Neuronal stem cell (in vitro differentiated cells): ENCODE measurements at regions not wholly inside any gene's neighbourhood (a gene's known extent, or its start where the extent isn't known, plus 50 kb on each side); places are given as distances from the start of the nearest gene placed in this dataset.

ENCODE experiments used
- DNase-seq: peaks from one replicate; pipeline ENCODE4 v3.0.0-alpha.2; 2013; ENCODE audit warnings: low spot score
- H2AFZ ChIP-seq: one replicate; pipeline ENCODE4 v1.6.1; 2013; ENCODE audit warnings: mild to moderate bottlenecking, low read length, inconsistent platforms
- H2AK5ac ChIP-seq: 2 replicates; pipeline ENCODE4 v1.6.1; 2013; ENCODE audit warnings: low read depth, mild to moderate bottlenecking, inconsistent platforms, low read length, moderate library complexity, mixed read lengths
- H2BK120ac ChIP-seq: 2 replicates; pipeline ENCODE4 v1.6.1; 2013; ENCODE audit warnings: low read depth, mild to moderate bottlenecking, inconsistent platforms, low read length, moderate library complexity, mixed read lengths
- H2BK12ac ChIP-seq: one replicate; pipeline ENCODE4 v1.6.1; 2013; ENCODE audit warnings: low read length, inconsistent platforms
- H2BK15ac ChIP-seq: 2 replicates; pipeline ENCODE4 v1.6.1; 2013; ENCODE audit warnings: mild to moderate bottlenecking, low read length, inconsistent platforms, mixed read lengths
- H2BK5ac ChIP-seq: one replicate; pipeline ENCODE4 v1.6.1; 2013; ENCODE audit warnings: inconsistent platforms, mild to moderate bottlenecking, low read length, moderate library complexity
- H3K14ac ChIP-seq: one replicate; pipeline ENCODE4 v1.6.1; 2013; ENCODE audit warnings: low read length, inconsistent platforms
- H3K18ac ChIP-seq: 2 replicates; pipeline ENCODE4 v1.6.1; 2013; ENCODE audit warnings: low read length, inconsistent platforms
- H3K23ac ChIP-seq: 2 replicates; pipeline ENCODE4 v1.6.1; 2013; ENCODE audit warnings: low read depth, mild to moderate bottlenecking, mixed read lengths, low read length, inconsistent platforms; ENCODE audit not compliant: poor library complexity
- H3K27ac ChIP-seq: replicated peaks from 3 replicates; pipeline ENCODE4 v1.5.1; 2013; ENCODE audit warnings: low read length, inconsistent platforms
- H3K27me3 ChIP-seq, 3 experiments: 2 replicates each; pipeline ENCODE4 v1.6.1; 2013; ENCODE audit warnings: low read length in 3 of 3, mild to moderate bottlenecking in 2 of 3, inconsistent platforms in 1 of 3, low read depth in 1 of 3, mixed read lengths in 1 of 3, moderate library complexity in 1 of 3; ENCODE audit not compliant: control insufficient read depth in 3 of 3, insufficient read depth in 3 of 3
- H3K36me3 ChIP-seq, 2 donors: replicated peaks in 1 of 2; 2 replicates each; pipeline ENCODE4 v1.6.1; 2013; ENCODE audit warnings: low read length in 2 of 2; ENCODE audit not compliant: control insufficient read depth in 2 of 2, insufficient read depth in 2 of 2
- H3K4ac ChIP-seq: 2 replicates; pipeline ENCODE4 v1.6.1; 2013; ENCODE audit warnings: inconsistent platforms, mild to moderate bottlenecking, low read length, moderate library complexity
- H3K4me1 ChIP-seq, 2 donors: 1 replicate in 1 of 2; 2 replicates in 1 of 2; pipeline ENCODE4 v1.6.1; 2013; ENCODE audit warnings: low read length in 2 of 2, low read depth in 1 of 2; ENCODE audit not compliant: control insufficient read depth in 2 of 2, insufficient read depth in 1 of 2
- H3K4me2 ChIP-seq: one replicate; pipeline ENCODE4 v1.6.1; 2013; ENCODE audit warnings: mild to moderate bottlenecking, low read length, inconsistent platforms; ENCODE audit not compliant: insufficient read depth, poor library complexity, severe bottlenecking
- H3K4me3 ChIP-seq, 2 donors: 2 replicates each; pipeline ENCODE4 v1.5.1; 2013; ENCODE audit warnings: low read length in 2 of 2, mild to moderate bottlenecking in 2 of 2, inconsistent platforms in 1 of 2, moderate library complexity in 1 of 2
- H3K79me1 ChIP-seq: one replicate; pipeline ENCODE4 v1.6.1; 2013; ENCODE audit warnings: low read depth, mild to moderate bottlenecking, inconsistent platforms, low read length, moderate library complexity
- H3K9ac ChIP-seq: one replicate; pipeline ENCODE4 v1.6.1; 2013; ENCODE audit warnings: mild to moderate bottlenecking, low read depth, low read length, inconsistent platforms; ENCODE audit not compliant: poor library complexity
- H3K9me3 ChIP-seq, 2 donors: replicated peaks in 1 of 2; 2 replicates each; pipeline versions ENCODE3 to v1.6.1; 2013; ENCODE audit warnings: low read length in 2 of 2, mild to moderate bottlenecking in 2 of 2, inconsistent platforms in 1 of 2, low read depth in 1 of 2, mixed read lengths in 1 of 2, moderate library complexity in 1 of 2; ENCODE audit not compliant: control insufficient read depth in 2 of 2, insufficient read depth in 1 of 2
- H4K8ac ChIP-seq: one replicate; pipeline ENCODE4 v1.6.1; 2013; ENCODE audit warnings: low read depth, mild to moderate bottlenecking, inconsistent platforms, low read length, moderate library complexity
- H4K91ac ChIP-seq: one replicate; pipeline ENCODE4 v1.6.1; 2013; ENCODE audit warnings: low read length, low read depth, mild to moderate bottlenecking, inconsistent platforms; ENCODE audit not compliant: poor library complexity
- WGBS, 2 donors: extraction: QIAGEN DNeasy Blood & Tissue Kit; methylation state at CpG; one replicate each; pipeline ENCODE4 v1.1.7; 2013; ENCODE audit warnings: missing lambda C conversion rate in 2 of 2, mixed read lengths in 1 of 2; ENCODE audit not compliant: insufficient read length in 2 of 2, insufficient replicate concordance in 1 of 2; ENCODE audit errors: extremely low coverage in 2 of 2; 5-methylcytosine and 5-hydroxymethylcytosine counted together

DNA sequence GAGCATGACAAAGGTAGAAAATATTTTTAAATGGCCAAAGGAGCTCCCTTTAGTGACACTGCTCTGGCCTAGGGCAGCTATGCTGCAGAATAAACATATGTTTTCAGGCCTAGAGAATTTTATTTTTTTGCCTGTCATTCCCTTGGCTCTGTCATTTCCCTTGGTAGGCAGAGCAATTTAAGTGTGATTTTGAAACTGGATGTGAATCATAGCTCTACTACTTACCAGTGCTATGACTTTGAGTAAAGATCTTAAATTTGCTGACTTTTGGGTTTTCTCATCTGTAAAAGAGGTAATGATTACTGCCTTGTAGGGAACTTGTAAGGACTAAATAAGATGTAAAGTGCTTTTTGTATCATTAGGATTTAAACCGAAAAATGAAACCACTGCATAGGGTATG lies 189.0 kb upstream of the ZRANB2 start:
- Histone ChIP-seq H3K4me3 (no peak overlapping the region), H2BK120ac (no peak overlapping the region), H4K8ac (no peak overlapping the region), H3K4me1 (peaks cover 0 to 2% of the 10 kb centered on the region in 2 donors), H2AK5ac (no peak overlapping the region), H3K27ac (no peak overlapping the region), H3K27me3 (no peaks in the 10 kb centered on the region), H2BK5ac (no peak overlapping the region), H2BK15ac (no peak overlapping the region), H3K36me3 (no peaks in the 10 kb centered on the region), H2AFZ (no peak overlapping the region), H3K9me3 (no peaks in the 10 kb centered on the region), H3K18ac (no peak overlapping the region), H3K14ac (no peak overlapping the region), H3K4me2 (no peak overlapping the region), H3K9ac (no peak overlapping the region), H3K79me1 (no peaks in the 10 kb centered on the region), H2BK12ac (no peak overlapping the region), H4K91ac (no peak overlapping the region), H3K4ac (no peak overlapping the region), H3K23ac (no peak overlapping the region)
- no CpG with 5 or more reads among the region's 1 CpG for WGBS, 2 donors
- no peak for DNase-seq

DNA sequence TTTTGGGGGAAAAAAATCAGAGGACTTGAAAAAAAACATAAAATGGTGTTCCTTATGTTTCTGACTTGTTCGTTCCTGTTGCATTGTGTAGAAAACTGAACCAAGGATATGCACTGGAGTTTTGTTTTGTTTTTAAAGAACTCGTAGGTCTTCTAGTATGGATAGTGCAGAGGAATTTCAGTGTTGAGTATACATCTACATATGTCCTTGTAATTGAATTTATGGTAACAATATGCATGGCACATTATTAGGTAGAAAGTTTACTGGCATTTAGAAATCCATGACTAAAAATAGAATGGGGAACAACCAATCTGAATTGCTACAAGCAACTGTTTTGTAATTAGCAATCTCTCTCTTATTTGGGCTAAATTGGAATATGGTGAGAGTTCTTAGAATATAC lies 188.3 kb upstream of the ZRANB2 start:
- Histone ChIP-seq H3K27ac (peak overlapping the region; percentile 54), H3K14ac (no peak overlapping the region), H3K4ac (no peak overlapping the region), H2BK15ac (no peak overlapping the region), H4K91ac (no peak overlapping the region), H3K4me2 (no peak overlapping the region), H3K27me3 (no peaks in the 10 kb centered on the region), H2BK12ac (no peak overlapping the region), H3K36me3 (no peaks in the 10 kb centered on the region), H3K79me1 (no peaks in the 10 kb centered on the region), H3K9me3 (no peaks in the 10 kb centered on the region), H3K23ac (no peak overlapping the region), H4K8ac (no peak overlapping the region), H3K4me1 (peaks cover 0 to 2% of the 10 kb centered on the region in 2 donors), H3K4me3 (no peak overlapping the region), H2AFZ (no peak overlapping the region), H3K18ac (no peak overlapping the region), H2BK120ac (no peak overlapping the region), H3K9ac (no peak overlapping the region), H2AK5ac (no peak overlapping the region), H2BK5ac (no peak overlapping the region)
- WGBS, 2 donors = no CpG with 5 or more reads among the region's 2 CpGs
- no peak for DNase-seq

DNA sequence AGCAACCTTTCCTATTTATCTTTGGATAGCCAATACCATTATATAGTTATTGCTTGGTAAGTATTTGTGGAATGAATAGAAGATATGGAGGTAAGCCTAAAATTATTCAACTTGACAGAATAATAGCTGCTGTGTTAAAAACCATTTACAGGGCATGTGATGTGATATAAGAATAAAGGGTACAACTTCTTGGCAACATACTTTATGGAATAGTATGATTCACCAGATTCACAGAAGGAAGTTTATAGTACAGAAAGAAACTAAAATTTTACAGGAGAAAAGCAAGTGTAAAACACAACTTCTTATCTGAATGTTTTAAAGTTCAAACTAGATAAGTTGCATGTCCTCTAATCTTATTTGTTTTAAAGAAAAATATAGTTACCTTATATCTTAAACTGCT lies 186.4 kb upstream of the ZRANB2 start:
- Histone ChIP-seq H3K4me1 (peaks cover 2 to 5% of the 10 kb centered on the region in 2 donors), H2AFZ (no peak overlapping the region), H3K9me3 (no peaks in the 10 kb centered on the region), H2BK5ac (no peak overlapping the region), H3K18ac (no peak overlapping the region), H2AK5ac (no peak overlapping the region), H4K91ac (no peak overlapping the region), H2BK15ac (no peak overlapping the region), H3K36me3 (no peaks in the 10 kb centered on the region), H3K4me3 (no peak overlapping the region), H3K4me2 (no peak overlapping the region), H2BK12ac (no peak overlapping the region), H3K9ac (no peak overlapping the region), H3K4ac (no peak overlapping the region), H3K79me1 (no peaks in the 10 kb centered on the region), H3K27ac (no peak overlapping the region), H3K23ac (no peak overlapping the region), H2BK120ac (no peak overlapping the region), H3K27me3 (no peaks in the 10 kb centered on the region), H4K8ac (no peak overlapping the region), H3K14ac (no peak overlapping the region)
- DNase-seq = no peak

DNA sequence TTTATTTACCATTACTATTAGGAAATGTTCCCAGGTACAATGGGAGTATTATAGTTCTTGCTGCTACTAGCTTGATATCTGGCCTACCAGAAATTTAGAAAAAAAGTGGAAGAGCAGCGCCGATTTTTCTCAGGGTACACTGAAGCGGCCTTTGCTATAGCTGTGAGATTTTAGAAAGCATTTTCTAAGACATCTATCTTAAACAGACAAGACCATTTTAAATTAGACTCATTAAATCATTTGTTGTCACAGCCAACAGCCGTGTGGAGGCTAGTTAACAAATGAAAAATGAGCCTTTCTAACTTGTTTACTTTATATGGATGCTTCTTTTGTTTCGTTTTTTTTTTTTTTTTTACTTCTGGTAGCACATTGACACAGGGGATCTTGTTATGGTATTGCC lies 183.2 kb upstream of the ZRANB2 start:
- no peak overlapping the region for H2BK120ac ChIP-seq
- no peak overlapping the region for H3K18ac ChIP-seq
- H3K27ac ChIP-seq = no peak overlapping the region
- H3K4ac ChIP-seq = no peak overlapping the region
- H3K9me3 ChIP-seq = no peaks in the 10 kb centered on the region
- no peak overlapping the region for H3K14ac ChIP-seq
- H3K9ac ChIP-seq = no peak overlapping the region
- no peak for DNase-seq
- H3K79me1 ChIP-seq = no peaks in the 10 kb centered on the region
- H4K91ac ChIP-seq = no peak overlapping the region
- H3K27me3 ChIP-seq = no peaks in the 10 kb centered on the region
- no peak overlapping the region for H2AFZ ChIP-seq
- H2BK15ac ChIP-seq = no peak overlapping the region
- no peaks in the 10 kb centered on the region for H3K36me3 ChIP-seq
- no peak overlapping the region for H3K4me3 ChIP-seq
- H2AK5ac ChIP-seq = no peak overlapping the region
- H4K8ac ChIP-seq = no peak overlapping the region
- H3K23ac ChIP-seq = no peak overlapping the region
- H3K4me2 ChIP-seq = no peak overlapping the region
- H2BK5ac ChIP-seq = no peak overlapping the region
- WGBS, 2 donors = no CpG with 5 or more reads among the region's 5 CpGs
- H3K4me1 ChIP-seq = peaks cover 0 to 5% of the 10 kb centered on the region in 2 donors
- H2BK12ac ChIP-seq = no peak overlapping the region
